HepG2 (cell line): ENCODE measurements at regions not wholly inside any gene's neighbourhood (a gene's known extent, or its start where the extent isn't known, plus 50 kb on each side); places are given as distances from the start of the nearest gene placed in this dataset.

Source experiments
- AKAP8 ChIP-seq: sonication (generic); formaldehyde crosslinking; IDR thresholded peaks from 2 replicates; pipeline ENCODE4 v1.5.1; 2020; ENCODE audit warnings: mild to moderate bottlenecking, missing genetic modification reagents
- CREB1 ChIP-seq, 2 experiments: fragments of 450-650 bp in 1 of 2; IDR thresholded peaks; 2 replicates each; pipeline ENCODE4 v1.6.1; 2016 to 2017; ENCODE audit warnings: control low read depth in 1 of 2, mild to moderate bottlenecking in 1 of 2, missing compliant biosample characterization in 1 of 2, missing genetic modification characterization in 1 of 2
- ELF3 ChIP-seq: IDR thresholded peaks from 2 replicates; pipeline ENCODE4 v1.6.1; 2016; ENCODE audit warnings: missing genetic modification reagents, missing compliant biosample characterization
- KAT8 ChIP-seq: IDR thresholded peaks from 2 replicates; pipeline ENCODE4 v1.6.1; 2016; ENCODE audit warnings: missing genetic modification reagents, missing compliant biosample characterization
- NFE2L2 ChIP-seq: fragments of 150-350 bp; IDR thresholded peaks from 2 replicates; pipeline ENCODE4 v1.6.1; 2014; ENCODE audit warnings: low read length
- PATZ1 ChIP-seq: sonication (generic); formaldehyde crosslinking; IDR thresholded peaks from 2 replicates; pipeline ENCODE4 v1.4.0; 2020; ENCODE audit warnings: missing genetic modification reagents
- PBX2 ChIP-seq: IDR thresholded peaks from 2 replicates; pipeline ENCODE4 v1.6.1; 2016; ENCODE audit warnings: control low read depth
- ZNF317 ChIP-seq: sonication (generic); formaldehyde crosslinking; IDR thresholded peaks from 2 replicates; pipeline ENCODE4 v1.5.0; 2020; ENCODE audit warnings: mild to moderate bottlenecking, missing genetic modification reagents
- ZNF572 ChIP-seq: sonication (generic); formaldehyde crosslinking; IDR thresholded peaks from 2 replicates; pipeline ENCODE4 v1.5.1; 2020; ENCODE audit warnings: mild to moderate bottlenecking, missing genetic modification reagents
- ZSCAN21 ChIP-seq: sonication (generic); formaldehyde crosslinking; IDR thresholded peaks from 2 replicates; pipeline ENCODE4 v1.8.0; 2022; ENCODE audit warnings: mild to moderate bottlenecking, missing genetic modification reagents, moderate library complexity, borderline replicate concordance
- TF ChIP-seq, protein P1 (sequence below): sonication (generic); formaldehyde crosslinking; IDR thresholded peaks from 2 replicates; pipeline ENCODE4 v1.5.1; 2020; ENCODE audit warnings: mild to moderate bottlenecking, missing genetic modification reagents, moderate library complexity
- TF ChIP-seq, protein P2 (sequence below): IDR thresholded peaks from 2 replicates; pipeline ENCODE4 v1.6.1; 2012; ENCODE audit warnings: inconsistent platforms
- TF ChIP-seq, protein P3 (sequence below): sonication (generic); formaldehyde crosslinking; IDR thresholded peaks from 2 replicates; pipeline ENCODE4 v1.4.0; 2020; ENCODE audit warnings: missing genetic modification reagents, borderline replicate concordance
- TF ChIP-seq, protein P4 (sequence below): sonication (generic); formaldehyde crosslinking; IDR thresholded peaks from 2 replicates; pipeline ENCODE4 v1.5.0; 2020; ENCODE audit warnings: mild to moderate bottlenecking, missing genetic modification reagents

- TF ChIP-seq, protein P1, sequence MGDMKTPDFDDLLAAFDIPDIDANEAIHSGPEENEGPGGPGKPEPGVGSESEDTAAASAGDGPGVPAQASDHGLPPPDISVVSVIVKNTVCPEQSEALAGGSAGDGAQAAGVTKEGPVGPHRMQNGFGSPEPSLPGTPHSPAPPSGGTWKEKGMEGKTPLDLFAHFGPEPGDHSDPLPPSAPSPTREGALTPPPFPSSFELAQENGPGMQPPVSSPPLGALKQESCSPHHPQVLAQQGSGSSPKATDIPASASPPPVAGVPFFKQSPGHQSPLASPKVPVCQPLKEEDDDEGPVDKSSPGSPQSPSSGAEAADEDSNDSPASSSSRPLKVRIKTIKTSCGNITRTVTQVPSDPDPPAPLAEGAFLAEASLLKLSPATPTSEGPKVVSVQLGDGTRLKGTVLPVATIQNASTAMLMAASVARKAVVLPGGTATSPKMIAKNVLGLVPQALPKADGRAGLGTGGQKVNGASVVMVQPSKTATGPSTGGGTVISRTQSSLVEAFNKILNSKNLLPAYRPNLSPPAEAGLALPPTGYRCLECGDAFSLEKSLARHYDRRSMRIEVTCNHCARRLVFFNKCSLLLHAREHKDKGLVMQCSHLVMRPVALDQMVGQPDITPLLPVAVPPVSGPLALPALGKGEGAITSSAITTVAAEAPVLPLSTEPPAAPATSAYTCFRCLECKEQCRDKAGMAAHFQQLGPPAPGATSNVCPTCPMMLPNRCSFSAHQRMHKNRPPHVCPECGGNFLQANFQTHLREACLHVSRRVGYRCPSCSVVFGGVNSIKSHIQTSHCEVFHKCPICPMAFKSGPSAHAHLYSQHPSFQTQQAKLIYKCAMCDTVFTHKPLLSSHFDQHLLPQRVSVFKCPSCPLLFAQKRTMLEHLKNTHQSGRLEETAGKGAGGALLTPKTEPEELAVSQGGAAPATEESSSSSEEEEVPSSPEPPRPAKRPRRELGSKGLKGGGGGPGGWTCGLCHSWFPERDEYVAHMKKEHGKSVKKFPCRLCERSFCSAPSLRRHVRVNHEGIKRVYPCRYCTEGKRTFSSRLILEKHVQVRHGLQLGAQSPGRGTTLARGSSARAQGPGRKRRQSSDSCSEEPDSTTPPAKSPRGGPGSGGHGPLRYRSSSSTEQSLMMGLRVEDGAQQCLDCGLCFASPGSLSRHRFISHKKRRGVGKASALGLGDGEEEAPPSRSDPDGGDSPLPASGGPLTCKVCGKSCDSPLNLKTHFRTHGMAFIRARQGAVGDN (CRISPR knock-in tag) = peak; percentile 39
- TF ChIP-seq ZSCAN21 (CRISPR knock-in tag) = no peak
- TF ChIP-seq ZNF317 = no peak
- TF ChIP-seq KAT8 (CRISPR knock-in tag) = no peak
- TF ChIP-seq NFE2L2 = peak; percentile 37; the same call in 1 of the 2 replicates
- no peak for TF ChIP-seq ZNF572 (CRISPR knock-in tag)
- TF ChIP-seq AKAP8 (CRISPR knock-in tag) = no peak
- TF ChIP-seq, protein P2, sequence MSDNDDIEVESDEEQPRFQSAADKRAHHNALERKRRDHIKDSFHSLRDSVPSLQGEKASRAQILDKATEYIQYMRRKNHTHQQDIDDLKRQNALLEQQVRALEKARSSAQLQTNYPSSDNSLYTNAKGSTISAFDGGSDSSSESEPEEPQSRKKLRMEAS = peak; percentile 31; the same call in 1 of the 2 replicates
- TF ChIP-seq, protein P3, sequence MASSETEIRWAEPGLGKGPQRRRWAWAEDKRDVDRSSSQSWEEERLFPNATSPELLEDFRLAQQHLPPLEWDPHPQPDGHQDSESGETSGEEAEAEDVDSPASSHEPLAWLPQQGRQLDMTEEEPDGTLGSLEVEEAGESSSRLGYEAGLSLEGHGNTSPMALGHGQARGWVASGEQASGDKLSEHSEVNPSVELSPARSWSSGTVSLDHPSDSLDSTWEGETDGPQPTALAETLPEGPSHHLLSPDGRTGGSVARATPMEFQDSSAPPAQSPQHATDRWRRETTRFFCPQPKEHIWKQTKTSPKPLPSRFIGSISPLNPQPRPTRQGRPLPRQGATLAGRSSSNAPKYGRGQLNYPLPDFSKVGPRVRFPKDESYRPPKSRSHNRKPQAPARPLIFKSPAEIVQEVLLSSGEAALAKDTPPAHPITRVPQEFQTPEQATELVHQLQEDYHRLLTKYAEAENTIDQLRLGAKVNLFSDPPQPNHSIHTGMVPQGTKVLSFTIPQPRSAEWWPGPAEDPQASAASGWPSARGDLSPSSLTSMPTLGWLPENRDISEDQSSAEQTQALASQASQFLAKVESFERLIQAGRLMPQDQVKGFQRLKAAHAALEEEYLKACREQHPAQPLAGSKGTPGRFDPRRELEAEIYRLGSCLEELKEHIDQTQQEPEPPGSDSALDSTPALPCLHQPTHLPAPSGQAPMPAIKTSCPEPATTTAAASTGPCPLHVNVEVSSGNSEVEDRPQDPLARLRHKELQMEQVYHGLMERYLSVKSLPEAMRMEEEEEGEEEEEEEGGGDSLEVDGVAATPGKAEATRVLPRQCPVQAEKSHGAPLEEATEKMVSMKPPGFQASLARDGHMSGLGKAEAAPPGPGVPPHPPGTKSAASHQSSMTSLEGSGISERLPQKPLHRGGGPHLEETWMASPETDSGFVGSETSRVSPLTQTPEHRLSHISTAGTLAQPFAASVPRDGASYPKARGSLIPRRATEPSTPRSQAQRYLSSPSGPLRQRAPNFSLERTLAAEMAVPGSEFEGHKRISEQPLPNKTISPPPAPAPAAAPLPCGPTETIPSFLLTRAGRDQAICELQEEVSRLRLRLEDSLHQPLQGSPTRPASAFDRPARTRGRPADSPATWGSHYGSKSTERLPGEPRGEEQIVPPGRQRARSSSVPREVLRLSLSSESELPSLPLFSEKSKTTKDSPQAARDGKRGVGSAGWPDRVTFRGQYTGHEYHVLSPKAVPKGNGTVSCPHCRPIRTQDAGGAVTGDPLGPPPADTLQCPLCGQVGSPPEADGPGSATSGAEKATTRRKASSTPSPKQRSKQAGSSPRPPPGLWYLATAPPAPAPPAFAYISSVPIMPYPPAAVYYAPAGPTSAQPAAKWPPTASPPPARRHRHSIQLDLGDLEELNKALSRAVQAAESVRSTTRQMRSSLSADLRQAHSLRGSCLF = no peak
- TF ChIP-seq, protein P4, sequence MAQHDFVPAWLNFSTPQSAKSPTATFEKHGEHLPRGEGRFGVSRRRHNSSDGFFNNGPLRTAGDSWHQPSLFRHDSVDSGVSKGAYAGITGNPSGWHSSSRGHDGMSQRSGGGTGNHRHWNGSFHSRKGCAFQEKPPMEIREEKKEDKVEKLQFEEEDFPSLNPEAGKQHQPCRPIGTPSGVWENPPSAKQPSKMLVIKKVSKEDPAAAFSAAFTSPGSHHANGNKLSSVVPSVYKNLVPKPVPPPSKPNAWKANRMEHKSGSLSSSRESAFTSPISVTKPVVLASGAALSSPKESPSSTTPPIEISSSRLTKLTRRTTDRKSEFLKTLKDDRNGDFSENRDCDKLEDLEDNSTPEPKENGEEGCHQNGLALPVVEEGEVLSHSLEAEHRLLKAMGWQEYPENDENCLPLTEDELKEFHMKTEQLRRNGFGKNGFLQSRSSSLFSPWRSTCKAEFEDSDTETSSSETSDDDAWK (CRISPR knock-in tag) = no peak
- 0 out of 2 replicates have a peak, but pooled peaks have one; percentile 11 for TF ChIP-seq PATZ1 (CRISPR knock-in tag)
- peak; percentile 45; the same call in 1 of the 2 replicates for TF ChIP-seq ELF3
- peak; percentile 74 for TF ChIP-seq PBX2
- peak; percentile 51 for TF ChIP-seq CREB1 (IDR thresholded peaks at IDR 0.05)
- no peak for TF ChIP-seq CREB1 (CRISPR knock-in tag; IDR thresholded peaks at IDR 0.05)
Measured at GRCh38 chrX:526295-527224, 104.0 kb upstream of the SHOX start (continued).
